PFSK-1 (cell line): ENCODE measurements at regions not wholly inside any gene's neighbourhood (a gene's known extent, or its start where the extent isn't known, plus 50 kb on each side); places are given as distances from the start of the nearest gene placed in this dataset.

Experiments
- POLR2AphosphoS5 ChIP-seq: IDR thresholded peaks from 2 replicates; pipeline ENCODE4 v1.6.1; 2012; ENCODE audit warnings: low read depth, mild to moderate bottlenecking, control low read depth, low read length, moderate library complexity
- SIN3A ChIP-seq: IDR thresholded peaks from 2 replicates; pipeline ENCODE4 v1.6.1; 2012; ENCODE audit warnings: mild to moderate bottlenecking, low read length, moderate library complexity, borderline replicate concordance; ENCODE audit not compliant: insufficient read depth
- TAF1 ChIP-seq: IDR thresholded peaks from 2 replicates; pipeline ENCODE4 v1.6.1; 2012; ENCODE audit warnings: low read length, control low read depth, borderline replicate concordance; ENCODE audit not compliant: insufficient read depth
- TF ChIP-seq, protein P1 (sequence below), 2 experiments: IDR thresholded peaks; 2 replicates each; pipeline versions ENCODE4 v1.6.1 to v1.8.0; 2011 to 2012; ENCODE audit warnings: low read depth in 2 of 2, low read length in 2 of 2, control low read depth in 1 of 2, inconsistent platforms in 1 of 2, mild to moderate bottlenecking in 1 of 2, moderate library complexity in 1 of 2; ENCODE audit not compliant: insufficient read depth in 1 of 2

- TF ChIP-seq POLR2AphosphoS5, result no peak
- TF ChIP-seq SIN3A, result no peak
- TF ChIP-seq, protein P1, sequence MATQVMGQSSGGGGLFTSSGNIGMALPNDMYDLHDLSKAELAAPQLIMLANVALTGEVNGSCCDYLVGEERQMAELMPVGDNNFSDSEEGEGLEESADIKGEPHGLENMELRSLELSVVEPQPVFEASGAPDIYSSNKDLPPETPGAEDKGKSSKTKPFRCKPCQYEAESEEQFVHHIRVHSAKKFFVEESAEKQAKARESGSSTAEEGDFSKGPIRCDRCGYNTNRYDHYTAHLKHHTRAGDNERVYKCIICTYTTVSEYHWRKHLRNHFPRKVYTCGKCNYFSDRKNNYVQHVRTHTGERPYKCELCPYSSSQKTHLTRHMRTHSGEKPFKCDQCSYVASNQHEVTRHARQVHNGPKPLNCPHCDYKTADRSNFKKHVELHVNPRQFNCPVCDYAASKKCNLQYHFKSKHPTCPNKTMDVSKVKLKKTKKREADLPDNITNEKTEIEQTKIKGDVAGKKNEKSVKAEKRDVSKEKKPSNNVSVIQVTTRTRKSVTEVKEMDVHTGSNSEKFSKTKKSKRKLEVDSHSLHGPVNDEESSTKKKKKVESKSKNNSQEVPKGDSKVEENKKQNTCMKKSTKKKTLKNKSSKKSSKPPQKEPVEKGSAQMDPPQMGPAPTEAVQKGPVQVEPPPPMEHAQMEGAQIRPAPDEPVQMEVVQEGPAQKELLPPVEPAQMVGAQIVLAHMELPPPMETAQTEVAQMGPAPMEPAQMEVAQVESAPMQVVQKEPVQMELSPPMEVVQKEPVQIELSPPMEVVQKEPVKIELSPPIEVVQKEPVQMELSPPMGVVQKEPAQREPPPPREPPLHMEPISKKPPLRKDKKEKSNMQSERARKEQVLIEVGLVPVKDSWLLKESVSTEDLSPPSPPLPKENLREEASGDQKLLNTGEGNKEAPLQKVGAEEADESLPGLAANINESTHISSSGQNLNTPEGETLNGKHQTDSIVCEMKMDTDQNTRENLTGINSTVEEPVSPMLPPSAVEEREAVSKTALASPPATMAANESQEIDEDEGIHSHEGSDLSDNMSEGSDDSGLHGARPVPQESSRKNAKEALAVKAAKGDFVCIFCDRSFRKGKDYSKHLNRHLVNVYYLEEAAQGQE (IDR thresholded peaks at IDR 0.05; ENCODE audit: insufficient read depth in 1 of 2, low read depth in 2 of 2, low read length in 2 of 2), result no peak
- TF ChIP-seq TAF1, result no peak
These were observed 132.5 kb upstream of the LHCGR start for GRCh38 chr2:48888066-48888465.
